Spleen (tissue), 11 donors: ENCODE measurements at regions not wholly inside any gene's neighbourhood (a gene's known extent, or its start where the extent isn't known, plus 50 kb on each side); places are given as distances from the start of the nearest gene placed in this dataset.

Experiments
- DNase-seq: peaks from one replicate; pipeline ENCODE4 v3.0.0-alpha.2; 2020
- H3K27ac ChIP-seq, 8 donors: fragments of 200-600 bp; sonication (generic) in 7 of 8; 1 replicate in 4 of 8; 2 replicates in 4 of 8; pipeline versions ENCODE4 v1.5.0 to v1.8.0; 2016 to 2021; ENCODE audit warnings: inconsistent platforms in 4 of 8, mild to moderate bottlenecking in 4 of 8, moderate library complexity in 1 of 8
- H3K27me3 ChIP-seq, 7 donors: fragments of 200-600 bp; sonication (generic) in 6 of 7; replicated peaks in 1 of 7; 1 replicate in 4 of 7; 2 replicates in 3 of 7; pipeline versions ENCODE4 v1.5.0 to v1.8.0; 2016 to 2021; ENCODE audit warnings: inconsistent platforms in 3 of 7, mild to moderate bottlenecking in 1 of 7
- H3K36me3 ChIP-seq, 6 donors: fragments of 200-600 bp; sonication (generic) in 5 of 6; 1 replicate in 4 of 6; 2 replicates in 2 of 6; pipeline versions ENCODE4 v1.5.0 to v1.8.0; 2016 to 2021; ENCODE audit warnings: inconsistent platforms in 2 of 6
- H3K4me1 ChIP-seq, 6 donors: fragments of 200-600 bp; sonication (generic) in 5 of 6; 1 replicate in 3 of 6; 2 replicates in 3 of 6; pipeline versions ENCODE4 v1.5.0 to v1.8.0; 2016 to 2021; ENCODE audit warnings: inconsistent platforms in 3 of 6
- H3K4me3 ChIP-seq, 8 donors: fragments of 200-600 bp; sonication (generic) in 7 of 8; 1 replicate in 4 of 8; 2 replicates in 4 of 8; pipeline versions ENCODE4 v1.5.0 to v1.8.0; 2016 to 2021; ENCODE audit warnings: inconsistent platforms in 4 of 8, mild to moderate bottlenecking in 4 of 8, moderate library complexity in 2 of 8
- H3K9me3 ChIP-seq, 8 donors: fragments of 200-600 bp; sonication (generic) in 7 of 8; 1 replicate in 4 of 8; 2 replicates in 4 of 8; pipeline versions ENCODE4 v1.5.0 to v1.8.0; 2016 to 2021; ENCODE audit warnings: inconsistent platforms in 4 of 8
- CTCF ChIP-seq, 11 experiments: fragments of 200-600 bp in 7 of 11; fragments of 450-650 bp in 4 of 11; sonication (generic) in 4 of 11; IDR thresholded peaks in 8 of 11; conservative IDR thresholded peaks in 3 of 11; 1 replicate in 7 of 11; 2 replicates in 4 of 11; pipeline versions ENCODE4 v1.4.0 to v1.8.0; 2016 to 2021; ENCODE audit warnings: antibody characterized with exemption in 11 of 11, inconsistent platforms in 4 of 11, mild to moderate bottlenecking in 1 of 11
- POLR2A ChIP-seq, 3 donors: fragments of 450-650 bp; IDR thresholded peaks; one replicate each; pipeline ENCODE4 v1.5.1; 2017; ENCODE audit warnings: antibody characterized with exemption in 3 of 3, mild to moderate bottlenecking in 1 of 3
- POLR2AphosphoS5 ChIP-seq, 3 donors: sonication (generic); formaldehyde crosslinking; IDR thresholded peaks; one replicate each; pipeline ENCODE4 v1.5.1; 2017; ENCODE audit warnings: antibody characterized with exemption in 3 of 3
- WGBS, 5 donors: extraction: QIAGEN DNeasy Blood & Tissue Kit in 3 of 5; methylation state at CpG; one replicate each; pipeline versions ENCODE4 v1.1.5 to v1.1.7; 2013 to 2018; 5-methylcytosine and 5-hydroxymethylcytosine counted together
- intact Hi-C: fragments of 100-400 bp; cut with DNase I; formaldehyde crosslinking; loops from one replicate; pipeline ENCODE4 v1.15.0; 2023; ENCODE audit warnings: low total_unique reads
- donor health status: healthy with polysubstance abuse.
- donor health status: DM: no; HTN: no; CAD: no; lungs with moderate emphysema.
- donor health status: DM: no; HTN: no; CAD: no.
- donor health status: Bipolar disorder and iron deficiency.
- donor health status: healthy.
- donor health status: DM: no; HTN: no; CAD: no.
- donor health status: DM: yes; HTN: yes; CAD: no.

GRCh38 chr10:76657337-76658012 is 980.1 kb downstream of the KCNMA1 start:
- Histone ChIP-seq H3K4me3 (no peak overlapping the region), H3K9me3 (no peaks in the 10 kb centered on the region), H3K36me3 (no peaks in the 10 kb centered on the region), H3K27ac (no peak overlapping the region), H3K4me1 (no peaks in the 10 kb centered on the region), H3K27me3 (no peaks in the 10 kb centered on the region)
- TF ChIP-seq POLR2AphosphoS5 (IDR thresholded peaks at IDR 0.05) (no peak), POLR2A (IDR thresholded peaks at IDR 0.05) (no peak)
- no peak for DNase-seq
- intact Hi-C loops, result no loop called here

DNA sequence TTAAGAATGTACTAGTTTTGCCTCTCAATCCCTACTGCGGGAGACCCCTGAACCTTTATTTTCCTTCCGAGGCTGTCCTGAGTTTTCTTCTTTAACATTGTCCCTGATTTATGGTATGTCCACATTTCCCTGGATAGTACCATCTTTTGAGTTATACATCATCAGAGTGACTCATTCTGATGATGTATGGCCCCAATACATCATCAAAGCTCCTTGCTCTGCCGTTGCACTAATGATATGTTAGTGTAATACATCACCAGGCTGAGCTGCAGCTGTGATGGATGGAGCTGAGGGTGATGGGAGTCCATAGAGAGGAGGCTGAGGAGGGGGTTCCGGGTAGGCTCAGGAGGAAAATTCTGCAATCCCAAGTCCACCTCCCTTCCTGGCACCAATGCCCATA is 986.5 kb downstream of the KCNMA1 start:
- DNase-seq, result no peak
- H3K27ac ChIP-seq, result no peak overlapping the region
- no peak overlapping the region for H3K4me3 ChIP-seq
- no peak for TF ChIP-seq POLR2AphosphoS5 (IDR thresholded peaks at IDR 0.05)
- WGBS, 5 donors, result 58 to 90% (median 79%) methylated on average over 4 of the region's 4 CpGs
- no peaks in the 10 kb centered on the region for H3K4me1 ChIP-seq
- no peaks in the 10 kb centered on the region for H3K36me3 ChIP-seq
- H3K9me3 ChIP-seq, result no peaks in the 10 kb centered on the region
- H3K27me3 ChIP-seq, result no peaks in the 10 kb centered on the region
- intact Hi-C loops, result no loop called here

GRCh38 chr10:76649723-76650127 is 987.9 kb downstream of the KCNMA1 start:
- WGBS, 5 donors, result 66 to 76% (median 72%) methylated on average over 3 of the region's 3 CpGs
- no peak for DNase-seq

GRCh38 chr10:76649254-76649653 is 988.4 kb downstream of the KCNMA1 start:
- H3K4me1 ChIP-seq, result no peaks in the 10 kb centered on the region
- WGBS, 5 donors, result 82 to 94% (median 88%) methylated on average over 3 of the region's 3 CpGs
- no peaks in the 10 kb centered on the region for H3K9me3 ChIP-seq
- no peaks in the 10 kb centered on the region for H3K27me3 ChIP-seq
- no peak for DNase-seq
- no peak for TF ChIP-seq POLR2AphosphoS5 (IDR thresholded peaks at IDR 0.05)
- no peak for TF ChIP-seq CTCF (IDR thresholded peaks at IDR 0.05 in 8 of 11, conservative IDR thresholded peaks at IDR 0.05 in 3 of 11)
- no peak for TF ChIP-seq POLR2A (IDR thresholded peaks at IDR 0.05)
- intact Hi-C loops, result no loop called here
- no peak overlapping the region for H3K27ac ChIP-seq
- no peaks in the 10 kb centered on the region for H3K36me3 ChIP-seq
- no peak overlapping the region for H3K4me3 ChIP-seq

More at GRCh38 chr10:76649723-76650127, 987.9 kb downstream of the KCNMA1 start:
- intact Hi-C loops, result no loop called here
- H3K9me3 ChIP-seq, result no peaks in the 10 kb centered on the region
- H3K27me3 ChIP-seq, result no peaks in the 10 kb centered on the region
- no peaks in the 10 kb centered on the region for H3K36me3 ChIP-seq
- H3K4me1 ChIP-seq, result no peaks in the 10 kb centered on the region
- TF ChIP-seq POLR2A (IDR thresholded peaks at IDR 0.05), result no peak
- no peak for TF ChIP-seq CTCF (IDR thresholded peaks at IDR 0.05 in 8 of 11, conservative IDR thresholded peaks at IDR 0.05 in 3 of 11)
- TF ChIP-seq POLR2AphosphoS5 (IDR thresholded peaks at IDR 0.05), result no peak
- H3K27ac ChIP-seq, result no peak overlapping the region
- no peak overlapping the region for H3K4me3 ChIP-seq

DNA sequence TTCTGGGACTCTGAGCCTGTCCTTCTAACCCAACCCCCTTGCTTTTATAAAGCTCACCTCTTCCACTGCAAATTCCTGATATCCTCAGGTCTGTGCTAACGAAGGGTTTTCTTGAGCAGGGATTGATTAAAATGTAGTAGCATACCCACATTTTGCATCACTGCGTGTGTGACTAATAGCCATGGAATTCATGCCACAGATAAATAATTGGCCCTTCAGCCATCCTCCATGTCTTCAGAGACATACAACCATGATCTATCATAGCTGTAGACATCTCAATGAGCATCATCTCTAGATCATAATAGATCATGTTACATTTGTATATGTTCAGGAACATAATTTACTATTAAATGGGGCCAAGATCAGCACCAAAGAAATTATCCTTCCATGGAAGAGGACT is 990.3 kb downstream of the KCNMA1 start:
- Histone ChIP-seq H3K4me3 (no peak overlapping the region), H3K9me3 (no peaks in the 10 kb centered on the region), H3K36me3 (no peaks in the 10 kb centered on the region), H3K27me3 (no peaks in the 10 kb centered on the region), H3K4me1 (no peaks in the 10 kb centered on the region), H3K27ac (no peak overlapping the region)
- WGBS, 5 donors, result 79 to 90% (median 87%) methylated on average over 2 of the region's 2 CpGs
- TF ChIP-seq CTCF (IDR thresholded peaks at IDR 0.05 in 8 of 11, conservative IDR thresholded peaks at IDR 0.05 in 3 of 11), result no peak
- TF ChIP-seq POLR2A (IDR thresholded peaks at IDR 0.05), result no peak
- no peak for TF ChIP-seq POLR2AphosphoS5 (IDR thresholded peaks at IDR 0.05)
- intact Hi-C loops, result no loop called here
- DNase-seq, result no peak
